ENCODE measurements at regions not wholly inside any gene's neighbourhood (a gene's known extent, or its start where the extent isn't known, plus 50 kb on each side); places are given as distances from the start of the nearest gene placed in this dataset.

- no peak for TF ChIP-seq CTCF (IDR thresholded peaks at IDR 0.05; ENCODE audit: low read depth, low read length)
- no peak for TF ChIP-seq EZH2phosphoT487 (IDR thresholded peaks at IDR 0.05; ENCODE audit: low read depth)
Observed at GRCh38 chr4:80138551-80139538, 58.5 kb upstream of the PRDM8 start.
